ENCODE measurements at regions not wholly inside any gene's neighbourhood (a gene's known extent, or its start where the extent isn't known, plus 50 kb on each side); places are given as distances from the start of the nearest gene placed in this dataset.

DNA sequence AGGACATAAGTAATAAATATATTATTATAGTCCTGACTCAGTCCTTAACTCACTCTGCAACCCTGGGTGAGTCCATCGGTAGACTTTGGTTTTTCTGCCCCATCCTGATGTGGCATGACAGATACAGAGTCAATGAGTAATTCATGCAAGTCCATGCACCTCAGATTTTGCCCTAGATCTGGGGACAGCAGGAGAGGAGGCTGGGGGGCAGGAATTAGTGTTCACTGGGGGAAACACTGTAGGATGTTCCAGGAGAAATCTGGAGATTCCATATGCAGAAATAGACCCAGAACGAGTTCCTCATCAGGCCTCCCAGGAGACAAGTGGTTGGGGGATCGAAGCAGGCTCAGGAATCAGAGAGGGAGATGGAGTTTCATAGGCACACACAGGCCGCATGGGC, 150.8 kb downstream of the DICER1 start:
- Histone ChIP-seq H3K9ac (ENCODE audit: low read length) (no peak overlapping the region), H3K9me3 (ENCODE audit: low read length) (no peaks in the 10 kb centered on the region), H4K20me1 (ENCODE audit: insufficient read depth, low read depth, low read length) (no peaks in the 10 kb centered on the region), H3K27me3 (ENCODE audit: low read length) (no peaks in the 10 kb centered on the region), H3K36me3 (ENCODE audit: insufficient read depth, low read length) (no peaks in the 10 kb centered on the region), H2AFZ (ENCODE audit: low read length) (no peak overlapping the region), H3K27ac (ENCODE audit: low read length) (no peak overlapping the region), H3K79me2 (ENCODE audit: low read length) (no peaks in the 10 kb centered on the region), H3K9me2 (replicated peaks; ENCODE audit: insufficient read depth, low read length) (no peaks in the 10 kb centered on the region), H3K4me1 (ENCODE audit: low read length) (no peaks in the 10 kb centered on the region), H3K4me2 (ENCODE audit: low read depth, low read length, poor library complexity, severe bottlenecking) (no peak overlapping the region), H3K4me3 (ENCODE audit: low read length) (no peak overlapping the region)
- no peak for DNase-seq

- Histone ChIP-seq H3K79me2 (ENCODE audit: low read length) (no peaks in the 10 kb centered on the region), H3K9me3 (ENCODE audit: low read length) (no peaks in the 10 kb centered on the region), H3K4me1 (ENCODE audit: low read length) (no peaks in the 10 kb centered on the region), H3K36me3 (ENCODE audit: insufficient read depth, low read length) (no peaks in the 10 kb centered on the region), H2AFZ (ENCODE audit: low read length) (no peak overlapping the region), H3K4me3 (ENCODE audit: low read length) (no peak overlapping the region), H3K4me2 (ENCODE audit: low read depth, low read length, poor library complexity, severe bottlenecking) (no peak overlapping the region), H3K9ac (ENCODE audit: low read length) (no peak overlapping the region), H3K27me3 (ENCODE audit: low read length) (no peaks in the 10 kb centered on the region), H3K27ac (ENCODE audit: low read length) (no peak overlapping the region), H4K20me1 (ENCODE audit: insufficient read depth, low read depth, low read length) (no peaks in the 10 kb centered on the region), H3K9me2 (replicated peaks; ENCODE audit: insufficient read depth, low read length) (no peaks in the 10 kb centered on the region)
- DNase-seq = no peak
Measured at GRCh38 chr14:95006051-95006450, 151.3 kb downstream of the DICER1 start.

GRCh38 chr14:95003099-95003960, 154.0 kb downstream of the DICER1 start:
- Histone ChIP-seq H3K9me3 (ENCODE audit: low read length) (no peaks in the 10 kb centered on the region), H3K4me3 (ENCODE audit: low read length) (no peak overlapping the region), H2AFZ (ENCODE audit: low read length) (no peak overlapping the region), H3K27me3 (ENCODE audit: low read length) (no peaks in the 10 kb centered on the region), H3K4me2 (ENCODE audit: low read depth, low read length, poor library complexity, severe bottlenecking) (no peak overlapping the region), H3K9ac (ENCODE audit: low read length) (no peak overlapping the region), H3K9me2 (replicated peaks; ENCODE audit: insufficient read depth, low read length) (no peaks in the 10 kb centered on the region), H4K20me1 (ENCODE audit: insufficient read depth, low read depth, low read length) (no peaks in the 10 kb centered on the region), H3K4me1 (ENCODE audit: low read length) (no peaks in the 10 kb centered on the region), H3K36me3 (ENCODE audit: insufficient read depth, low read length) (no peaks in the 10 kb centered on the region), H3K79me2 (ENCODE audit: low read length) (no peaks in the 10 kb centered on the region), H3K27ac (ENCODE audit: low read length) (no peak overlapping the region)
- no peak for DNase-seq

DNA sequence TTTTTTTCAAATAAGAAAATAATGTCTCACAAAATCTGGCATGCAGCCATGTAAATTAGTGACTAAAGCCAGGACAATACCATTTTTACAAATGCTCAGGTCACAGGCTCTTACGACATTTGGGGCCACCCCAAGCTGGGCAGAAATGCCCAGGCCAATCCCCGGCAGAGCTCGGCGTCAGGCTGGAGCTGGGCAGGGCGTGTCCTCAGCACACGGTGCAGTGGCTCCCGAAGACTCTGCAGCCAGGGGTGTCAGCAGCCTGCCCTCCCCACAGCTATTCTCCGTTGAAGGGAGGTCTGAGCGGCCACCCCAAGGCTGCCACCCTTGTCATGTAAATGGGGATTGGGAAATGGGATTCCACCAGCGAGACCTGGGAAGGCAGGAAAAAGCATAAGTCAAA, 158.6 kb downstream of the DICER1 start:
- Histone ChIP-seq H3K79me2 (ENCODE audit: low read length) (no peaks in the 10 kb centered on the region), H3K27me3 (ENCODE audit: low read length) (no peaks in the 10 kb centered on the region), H4K20me1 (ENCODE audit: insufficient read depth, low read depth, low read length) (no peaks in the 10 kb centered on the region), H3K4me2 (ENCODE audit: low read depth, low read length, poor library complexity, severe bottlenecking) (no peak overlapping the region), H3K27ac (ENCODE audit: low read length) (no peak overlapping the region), H3K9me3 (ENCODE audit: low read length) (no peaks in the 10 kb centered on the region), H3K4me1 (ENCODE audit: low read length) (no peaks in the 10 kb centered on the region), H3K9ac (ENCODE audit: low read length) (no peak overlapping the region), H3K9me2 (replicated peaks; ENCODE audit: insufficient read depth, low read length) (no peaks in the 10 kb centered on the region), H3K36me3 (ENCODE audit: insufficient read depth, low read length) (no peaks in the 10 kb centered on the region), H2AFZ (ENCODE audit: low read length) (no peak overlapping the region), H3K4me3 (ENCODE audit: low read length) (no peak overlapping the region)
- no peak for DNase-seq

GRCh38 chr14:94998110-94998509, 159.2 kb downstream of the DICER1 start:
- H3K4me1 ChIP-seq (ENCODE audit: low read length) = no peaks in the 10 kb centered on the region
- H3K27ac ChIP-seq (ENCODE audit: low read length) = no peak overlapping the region
- no peaks in the 10 kb centered on the region for H3K79me2 ChIP-seq (ENCODE audit: low read length)
- H3K9me3 ChIP-seq (ENCODE audit: low read length) = no peaks in the 10 kb centered on the region
- H3K4me3 ChIP-seq (ENCODE audit: low read length) = no peak overlapping the region
- H3K27me3 ChIP-seq (ENCODE audit: low read length) = no peaks in the 10 kb centered on the region
- no peaks in the 10 kb centered on the region for H4K20me1 ChIP-seq (ENCODE audit: insufficient read depth, low read depth, low read length)
- no peaks in the 10 kb centered on the region for H3K9me2 ChIP-seq (replicated peaks; ENCODE audit: insufficient read depth, low read length)
- H2AFZ ChIP-seq (ENCODE audit: low read length) = no peak overlapping the region
- no peaks in the 10 kb centered on the region for H3K36me3 ChIP-seq (ENCODE audit: insufficient read depth, low read length)
- H3K9ac ChIP-seq (ENCODE audit: low read length) = no peak overlapping the region
- H3K4me2 ChIP-seq (ENCODE audit: low read depth, low read length, poor library complexity, severe bottlenecking) = no peak overlapping the region
- no peak for DNase-seq

GRCh38 chr14:94995551-94995950, 161.8 kb downstream of the DICER1 start:
- no peak for DNase-seq
- no peaks in the 10 kb centered on the region for H3K9me3 ChIP-seq (ENCODE audit: low read length)

GRCh38 chr14:94994245-94994644, 163.1 kb downstream of the DICER1 start:
- no peaks in the 10 kb centered on the region for H3K4me1 ChIP-seq (ENCODE audit: low read length)
- no peaks in the 10 kb centered on the region for H3K36me3 ChIP-seq (ENCODE audit: insufficient read depth, low read length)
- no peak overlapping the region for H2AFZ ChIP-seq (ENCODE audit: low read length)
- DNase-seq = no peak
- no peak overlapping the region for H3K9ac ChIP-seq (ENCODE audit: low read length)
- H3K4me2 ChIP-seq (ENCODE audit: low read depth, low read length, poor library complexity, severe bottlenecking) = no peak overlapping the region
- no peak overlapping the region for H3K27ac ChIP-seq (ENCODE audit: low read length)
- H3K27me3 ChIP-seq (ENCODE audit: low read length) = no peaks in the 10 kb centered on the region
- H3K9me2 ChIP-seq (replicated peaks; ENCODE audit: insufficient read depth, low read length) = no peaks in the 10 kb centered on the region
- H4K20me1 ChIP-seq (ENCODE audit: insufficient read depth, low read depth, low read length) = no peaks in the 10 kb centered on the region
- no peak overlapping the region for H3K4me3 ChIP-seq (ENCODE audit: low read length)
- no peaks in the 10 kb centered on the region for H3K79me2 ChIP-seq (ENCODE audit: low read length)
- no peaks in the 10 kb centered on the region for H3K9me3 ChIP-seq (ENCODE audit: low read length)

More at GRCh38 chr14:94995551-94995950, 161.8 kb downstream of the DICER1 start:
- H3K9me2 ChIP-seq (replicated peaks; ENCODE audit: insufficient read depth, low read length) = no peaks in the 10 kb centered on the region
- no peak overlapping the region for H3K9ac ChIP-seq (ENCODE audit: low read length)
- no peak overlapping the region for H2AFZ ChIP-seq (ENCODE audit: low read length)
- no peak overlapping the region for H3K4me2 ChIP-seq (ENCODE audit: low read depth, low read length, poor library complexity, severe bottlenecking)
- H3K4me3 ChIP-seq (ENCODE audit: low read length) = no peak overlapping the region
- H3K79me2 ChIP-seq (ENCODE audit: low read length) = no peaks in the 10 kb centered on the region
- no peak overlapping the region for H3K27ac ChIP-seq (ENCODE audit: low read length)
- no peaks in the 10 kb centered on the region for H3K27me3 ChIP-seq (ENCODE audit: low read length)
- H3K4me1 ChIP-seq (ENCODE audit: low read length) = no peaks in the 10 kb centered on the region
- no peaks in the 10 kb centered on the region for H3K36me3 ChIP-seq (ENCODE audit: insufficient read depth, low read length)
- H4K20me1 ChIP-seq (ENCODE audit: insufficient read depth, low read depth, low read length) = no peaks in the 10 kb centered on the region

- H3K4me2 ChIP-seq (ENCODE audit: low read depth, low read length, poor library complexity, severe bottlenecking) = no peak overlapping the region
- no peak overlapping the region for H2AFZ ChIP-seq (ENCODE audit: low read length)
- H3K9ac ChIP-seq (ENCODE audit: low read length) = no peak overlapping the region
- no peak overlapping the region for H3K4me3 ChIP-seq (ENCODE audit: low read length)
- H3K27me3 ChIP-seq (ENCODE audit: low read length) = no peaks in the 10 kb centered on the region
- H3K9me2 ChIP-seq (replicated peaks; ENCODE audit: insufficient read depth, low read length) = no peaks in the 10 kb centered on the region
- no peaks in the 10 kb centered on the region for H3K79me2 ChIP-seq (ENCODE audit: low read length)
- no peaks in the 10 kb centered on the region for H4K20me1 ChIP-seq (ENCODE audit: insufficient read depth, low read depth, low read length)
- no peaks in the 10 kb centered on the region for H3K9me3 ChIP-seq (ENCODE audit: low read length)
- no peaks in the 10 kb centered on the region for H3K36me3 ChIP-seq (ENCODE audit: insufficient read depth, low read length)
- H3K4me1 ChIP-seq (ENCODE audit: low read length) = no peaks in the 10 kb centered on the region
- H3K27ac ChIP-seq (ENCODE audit: low read length) = no peak overlapping the region
- DNase-seq = no peak
Measured at GRCh38 chr14:94992046-94992445, 165.3 kb downstream of the DICER1 start.

All from Karpas-422 (cell line).